HCT116 (cell line): ENCODE measurements at regions not wholly inside any gene's neighbourhood (a gene's known extent, or its start where the extent isn't known, plus 50 kb on each side); places are given as distances from the start of the nearest gene placed in this dataset.

Source experiments
- ATAC-seq: fragments of 200-7000 bp; cut with Tn5 transposase; 2 replicates; pipeline ENCODE4 v1.9.1; 2020; ENCODE audit warnings: mild to moderate bottlenecking, moderate library complexity
- BruUV-seq: library from RNA; stranded (reverse); fragments of 400-500 nt; replicated peaks from 2 replicates; lab custom pipeline; 2021; lab: Mats Ljungman, UMichigan
- CTCF ChIA-PET: fragments of 300-600 bp; sonication (Branson Sonifier 250); formaldehyde crosslinking; loops from one replicate; lab custom pipeline; 2021; ENCODE audit warnings: antibody characterized with exemption; lab: Charles Lee
- POLR2A ChIA-PET: fragments of 300-600, 350-600 bp; sonication (Branson Sonifier 250); formaldehyde crosslinking; loops from one replicate; lab custom pipeline; 2021; ENCODE audit warnings: antibody characterized with exemption; lab: Charles Lee
- RAD21 ChIA-PET, 2 experiments: fragments of 300-600 bp; sonication (Branson Sonifier 250); formaldehyde crosslinking; loops; one replicate each; lab custom pipeline; 2023; ENCODE audit warnings: low total read pairs in 2 of 2; ENCODE audit not compliant: uncharacterized antibody in 2 of 2, unreplicated experiment in 2 of 2, low non-redundant PET in 1 of 2; lab: Charles Lee
- DNase-seq: peaks from one replicate; pipeline ENCODE4 v3.0.0-alpha.2; 2010; ENCODE audit warnings: low read depth, low spot score
- H2AFZ ChIP-seq: fragments of 200-600 bp; shearing (Covaris generic), sonication (generic); 2 replicates; pipeline ENCODE4 v1.6.1; 2017; ENCODE audit warnings: low read depth, mixed run types, mixed read lengths, antibody characterized with exemption, low read length; ENCODE audit not compliant: poor library complexity, severe bottlenecking
- H3K27ac ChIP-seq: 2 replicates; pipeline ENCODE4 v1.5.1; 2012; ENCODE audit warnings: low read depth, low read length
- H3K27me3 ChIP-seq: fragments of 200-600 bp; sonication (generic); 2 replicates; pipeline ENCODE4 v1.6.1; 2016; ENCODE audit warnings: mixed run types, low read length, mixed read lengths; ENCODE audit not compliant: insufficient read depth
- H3K36me3 ChIP-seq, 2 experiments: fragments of 200-500 bp in 1 of 2; fragments of 200-600 bp in 1 of 2; sonication (Bioruptor generic) in 1 of 2; sonication (generic) in 1 of 2; 2 replicates each; pipeline versions ENCODE4 v1.5.1 to v1.6.1; 2014 to 2016; ENCODE audit warnings: low read length in 2 of 2, inconsistent platforms in 1 of 2, mixed read lengths in 1 of 2, mixed run types in 1 of 2; ENCODE audit not compliant: insufficient read depth in 2 of 2, control insufficient read depth in 1 of 2
- H3K4me1 ChIP-seq, 2 experiments: fragments of 200-600 bp in 1 of 2; sonication (generic) in 1 of 2; 2 replicates each; pipeline versions ENCODE4 v1.5.1 to v1.6.1; 2012 to 2017; ENCODE audit warnings: low read length in 2 of 2, inconsistent platforms in 1 of 2, mild to moderate bottlenecking in 1 of 2, mixed read lengths in 1 of 2, mixed run types in 1 of 2, moderate library complexity in 1 of 2; ENCODE audit not compliant: insufficient read depth in 2 of 2, control insufficient read depth in 1 of 2
- H3K4me2 ChIP-seq: fragments of 200-600 bp; sonication (generic); 2 replicates; pipeline ENCODE4 v1.6.1; 2017; ENCODE audit warnings: mixed run types, low read length, mixed read lengths
- H3K4me3 ChIP-seq, 2 experiments: fragments of 200-600 bp in 1 of 2; sonication (generic) in 1 of 2; replicated peaks in 1 of 2; 2 replicates each; pipeline ENCODE4 v1.5.1; 2011 to 2016; ENCODE audit warnings: low read length in 2 of 2, control low read depth in 1 of 2, low read depth in 1 of 2, mild to moderate bottlenecking in 1 of 2, mixed read lengths in 1 of 2, mixed run types in 1 of 2
- H3K79me2 ChIP-seq: fragments of 200-600 bp; sonication (generic); 2 replicates; pipeline ENCODE4 v1.6.1; 2017; ENCODE audit warnings: mild to moderate bottlenecking, mixed run types, low read length, moderate library complexity, mixed read lengths; ENCODE audit not compliant: insufficient read depth
- H3K9ac ChIP-seq: fragments of 200-600 bp; sonication (generic); 2 replicates; pipeline ENCODE4 v1.6.1; 2016; ENCODE audit warnings: low read length, mixed read lengths
- H3K9me2 ChIP-seq: fragments of 200-600 bp; sonication (generic), shearing (Covaris generic); 2 replicates; pipeline ENCODE4 v1.6.1; 2017; ENCODE audit warnings: mixed run types, mild to moderate bottlenecking, moderate library complexity; ENCODE audit not compliant: insufficient read depth
- H3K9me3 ChIP-seq, 2 experiments: fragments of 200-500 bp in 1 of 2; fragments of 200-600 bp in 1 of 2; sonication (Bioruptor generic) in 1 of 2; sonication (generic) in 1 of 2; 2 replicates each; pipeline ENCODE4 v1.6.1; 2014 to 2017; ENCODE audit warnings: low read length in 2 of 2, mixed read lengths in 2 of 2, inconsistent platforms in 1 of 2, low read depth in 1 of 2, mild to moderate bottlenecking in 1 of 2, mixed run types in 1 of 2, moderate library complexity in 1 of 2; ENCODE audit not compliant: control insufficient read depth in 1 of 2, insufficient read depth in 1 of 2
- H4K20me1 ChIP-seq: fragments of 200-600 bp; sonication (generic), shearing (Covaris generic); 2 replicates; pipeline ENCODE4 v1.6.1; 2017; ENCODE audit warnings: mixed run types, mild to moderate bottlenecking, moderate library complexity; ENCODE audit not compliant: insufficient read depth
- CBX3 ChIP-seq: IDR thresholded peaks from 2 replicates; pipeline ENCODE4 v1.6.1; 2012; ENCODE audit warnings: low read depth
- CEBPB ChIP-seq: IDR thresholded peaks from 2 replicates; pipeline ENCODE4 v1.6.1; 2012; ENCODE audit warnings: low read depth
- ELF1 ChIP-seq: IDR thresholded peaks from 2 replicates; pipeline ENCODE4 v1.6.1; 2012; ENCODE audit warnings: low read depth, borderline replicate concordance
- EZH2 ChIP-seq: fragments of 200-600 bp; sonication (generic); IDR thresholded peaks from 2 replicates; pipeline ENCODE4 v1.6.1; 2017; ENCODE audit warnings: antibody characterized with exemption, mixed run types
- EZH2phosphoT487 ChIP-seq: fragments of 200-600 bp; IDR thresholded peaks from 2 replicates; pipeline ENCODE4 v1.6.1; 2018; ENCODE audit warnings: antibody characterized with exemption, borderline replicate concordance
- JUND ChIP-seq: IDR thresholded peaks from 2 replicates; pipeline ENCODE4 v1.6.1; 2012
- POLR2A ChIP-seq: IDR thresholded peaks from 2 replicates; pipeline ENCODE4 v1.7.0; 2011; ENCODE audit warnings: borderline replicate concordance; ENCODE audit not compliant: insufficient read depth, insufficient read length; ENCODE audit errors: extremely low read depth
- SIN3A ChIP-seq: IDR thresholded peaks from 2 replicates; pipeline ENCODE4 v1.6.1; 2012; ENCODE audit warnings: low read depth
- SP1 ChIP-seq: IDR thresholded peaks from 2 replicates; pipeline ENCODE4 v1.6.1; 2012; ENCODE audit warnings: low read depth
- SRF ChIP-seq: IDR thresholded peaks from 2 replicates; pipeline ENCODE4 v1.6.1; 2012; ENCODE audit warnings: low read depth
- YY1 ChIP-seq: IDR thresholded peaks from 2 replicates; pipeline ENCODE4 v1.6.1; 2011; ENCODE audit warnings: low read length, low read depth, moderate library complexity, mild to moderate bottlenecking; ENCODE audit not compliant: insufficient replicate concordance; ENCODE audit errors: extremely low read depth
- ZFX ChIP-seq: fragments of 450-650 bp; IDR thresholded peaks from 2 replicates; pipeline ENCODE4 v1.6.1; 2017
- ZNF274 ChIP-seq: fragments of 200-500 bp; sonication (Bioruptor generic); IDR thresholded peaks from 2 replicates; pipeline ENCODE4 v1.6.1; 2014; ENCODE audit warnings: mild to moderate bottlenecking, low read depth, low read length, inconsistent platforms
- intact Hi-C: fragments of 100-400 bp; cut with micrococcal nuclease; formaldehyde crosslinking; loops from 2 replicates; pipeline ENCODE4 v1.10.0; 2022
- TF ChIP-seq, protein P1 (sequence below): IDR thresholded peaks from 2 replicates; pipeline ENCODE4 v1.6.1; 2012
- TF ChIP-seq, protein P2 (sequence below): IDR thresholded peaks from 2 replicates; pipeline ENCODE4 v1.6.1; 2011; ENCODE audit warnings: mild to moderate bottlenecking, low read length, moderate library complexity; ENCODE audit not compliant: insufficient replicate concordance; ENCODE audit errors: extremely low read depth
- TF ChIP-seq, protein P3 (sequence below): IDR thresholded peaks from 2 replicates; pipeline ENCODE4 v1.6.1; 2012; ENCODE audit warnings: low read depth

DNA sequence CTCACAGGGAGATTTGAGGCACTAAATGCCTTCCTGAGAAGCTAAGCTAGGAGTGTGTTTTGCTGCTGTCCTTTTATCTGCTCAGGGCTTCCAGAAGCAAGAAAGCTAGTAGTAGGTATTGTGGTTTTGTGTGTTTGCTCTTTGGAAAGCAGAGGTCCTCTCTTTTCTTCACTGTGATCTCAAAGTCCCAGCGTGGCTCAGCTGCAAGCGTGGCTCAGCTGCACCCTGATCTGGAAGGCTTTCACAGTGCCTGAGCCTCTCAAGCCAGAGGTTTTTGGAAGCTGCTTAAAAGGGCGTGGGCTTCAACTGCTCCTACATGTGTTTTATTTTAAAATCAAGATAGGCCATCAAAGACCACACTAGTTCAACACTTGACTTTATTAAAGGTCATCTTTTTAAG lies 337.4 kb upstream of the RGS6 start:
- no peaks in the 10 kb centered on the region for H3K79me2 ChIP-seq
- H3K9ac ChIP-seq, result no peak overlapping the region
- RAD21 ChIA-PET, result interaction anchor here in 1 of 2 experiments (0.7 kb wide), 1 partner anchor 42 kb away, joined by 4 read pairs; no protein-coding TSS in a partner anchor
- H4K20me1 ChIP-seq, result no peaks in the 10 kb centered on the region
- H3K27ac ChIP-seq, result no peak overlapping the region
- H2AFZ ChIP-seq, result no peak overlapping the region
- ATAC-seq, result no peak
- POLR2A ChIA-PET, result no interaction called here
- no peaks in the 10 kb centered on the region for H3K9me2 ChIP-seq
- H3K4me2 ChIP-seq, result no peak overlapping the region
- no peaks in the 10 kb centered on the region for H3K9me3 ChIP-seq
- no peak overlapping the region for H3K4me3 ChIP-seq
- BruUV-seq, result no TSS peak
- no peaks in the 10 kb centered on the region for H3K36me3 ChIP-seq
- peaks cover 10 to 14% of the 10 kb centered on the region in 2 experiments for H3K4me1 ChIP-seq
- intact Hi-C loops, result no loop called here
- H3K27me3 ChIP-seq, result no peaks in the 10 kb centered on the region
- CTCF ChIA-PET, result no interaction called here
- no peak for DNase-seq
- TF ChIP-seq, protein P1, sequence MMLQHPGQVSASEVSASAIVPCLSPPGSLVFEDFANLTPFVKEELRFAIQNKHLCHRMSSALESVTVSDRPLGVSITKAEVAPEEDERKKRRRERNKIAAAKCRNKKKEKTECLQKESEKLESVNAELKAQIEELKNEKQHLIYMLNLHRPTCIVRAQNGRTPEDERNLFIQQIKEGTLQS, result no peak
- no peak for TF ChIP-seq SP1
- TF ChIP-seq, all 23 proteins: peak for 0

DNA sequence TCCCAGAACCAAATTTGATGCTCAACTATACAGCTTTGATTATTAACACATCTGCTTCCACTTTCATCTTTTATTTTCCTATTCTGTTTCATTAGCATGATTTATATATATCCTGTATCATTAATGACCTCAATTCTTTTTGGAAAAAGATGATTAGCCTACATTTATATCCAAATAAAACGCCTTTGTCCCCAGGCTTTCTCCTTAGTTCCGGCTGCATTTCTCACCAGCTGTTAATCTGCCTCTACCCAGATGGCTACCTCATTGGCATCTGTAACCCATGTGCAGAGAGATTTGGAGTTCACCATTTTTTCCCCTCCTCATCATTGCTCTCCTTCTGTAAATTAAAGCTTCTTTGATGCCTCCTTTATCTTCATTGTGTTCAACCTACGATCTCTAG lies 336.8 kb upstream of the RGS6 start:
- Histone ChIP-seq H3K9me3 (peaks cover 0 to 2% of the 10 kb centered on the region in 2 experiments; a peak in 1 of 4 replicates), H3K4me3 (no peak overlapping the region)
- TF ChIP-seq EZH2phosphoT487 (no peak), SRF (no peak), ELF1 (no peak), CEBPB (no peak), SP1 (no peak), JUND (no peak), SIN3A (no peak), ZFX (no peak), CBX3 (no peak), ZNF274 (no peak), YY1 (no peak), POLR2A (no peak), EZH2 (no peak)
- TF ChIP-seq, protein P2, sequence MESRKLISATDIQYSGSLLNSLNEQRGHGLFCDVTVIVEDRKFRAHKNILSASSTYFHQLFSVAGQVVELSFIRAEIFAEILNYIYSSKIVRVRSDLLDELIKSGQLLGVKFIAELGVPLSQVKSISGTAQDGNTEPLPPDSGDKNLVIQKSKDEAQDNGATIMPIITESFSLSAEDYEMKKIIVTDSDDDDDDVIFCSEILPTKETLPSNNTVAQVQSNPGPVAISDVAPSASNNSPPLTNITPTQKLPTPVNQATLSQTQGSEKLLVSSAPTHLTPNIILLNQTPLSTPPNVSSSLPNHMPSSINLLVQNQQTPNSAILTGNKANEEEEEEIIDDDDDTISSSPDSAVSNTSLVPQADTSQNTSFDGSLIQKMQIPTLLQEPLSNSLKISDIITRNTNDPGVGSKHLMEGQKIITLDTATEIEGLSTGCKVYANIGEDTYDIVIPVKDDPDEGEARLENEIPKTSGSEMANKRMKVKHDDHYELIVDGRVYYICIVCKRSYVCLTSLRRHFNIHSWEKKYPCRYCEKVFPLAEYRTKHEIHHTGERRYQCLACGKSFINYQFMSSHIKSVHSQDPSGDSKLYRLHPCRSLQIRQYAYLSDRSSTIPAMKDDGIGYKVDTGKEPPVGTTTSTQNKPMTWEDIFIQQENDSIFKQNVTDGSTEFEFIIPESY, result no peak
- TF ChIP-seq, protein P3, sequence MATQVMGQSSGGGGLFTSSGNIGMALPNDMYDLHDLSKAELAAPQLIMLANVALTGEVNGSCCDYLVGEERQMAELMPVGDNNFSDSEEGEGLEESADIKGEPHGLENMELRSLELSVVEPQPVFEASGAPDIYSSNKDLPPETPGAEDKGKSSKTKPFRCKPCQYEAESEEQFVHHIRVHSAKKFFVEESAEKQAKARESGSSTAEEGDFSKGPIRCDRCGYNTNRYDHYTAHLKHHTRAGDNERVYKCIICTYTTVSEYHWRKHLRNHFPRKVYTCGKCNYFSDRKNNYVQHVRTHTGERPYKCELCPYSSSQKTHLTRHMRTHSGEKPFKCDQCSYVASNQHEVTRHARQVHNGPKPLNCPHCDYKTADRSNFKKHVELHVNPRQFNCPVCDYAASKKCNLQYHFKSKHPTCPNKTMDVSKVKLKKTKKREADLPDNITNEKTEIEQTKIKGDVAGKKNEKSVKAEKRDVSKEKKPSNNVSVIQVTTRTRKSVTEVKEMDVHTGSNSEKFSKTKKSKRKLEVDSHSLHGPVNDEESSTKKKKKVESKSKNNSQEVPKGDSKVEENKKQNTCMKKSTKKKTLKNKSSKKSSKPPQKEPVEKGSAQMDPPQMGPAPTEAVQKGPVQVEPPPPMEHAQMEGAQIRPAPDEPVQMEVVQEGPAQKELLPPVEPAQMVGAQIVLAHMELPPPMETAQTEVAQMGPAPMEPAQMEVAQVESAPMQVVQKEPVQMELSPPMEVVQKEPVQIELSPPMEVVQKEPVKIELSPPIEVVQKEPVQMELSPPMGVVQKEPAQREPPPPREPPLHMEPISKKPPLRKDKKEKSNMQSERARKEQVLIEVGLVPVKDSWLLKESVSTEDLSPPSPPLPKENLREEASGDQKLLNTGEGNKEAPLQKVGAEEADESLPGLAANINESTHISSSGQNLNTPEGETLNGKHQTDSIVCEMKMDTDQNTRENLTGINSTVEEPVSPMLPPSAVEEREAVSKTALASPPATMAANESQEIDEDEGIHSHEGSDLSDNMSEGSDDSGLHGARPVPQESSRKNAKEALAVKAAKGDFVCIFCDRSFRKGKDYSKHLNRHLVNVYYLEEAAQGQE, result no peak

More for the DNA sequence above, 336.8 kb upstream of the RGS6 start:
- ATAC-seq, result no peak
- Histone ChIP-seq H3K79me2 (no peaks in the 10 kb centered on the region), H4K20me1 (no peaks in the 10 kb centered on the region), H3K27me3 (no peaks in the 10 kb centered on the region), H3K36me3 (no peaks in the 10 kb centered on the region), H3K4me2 (no peak overlapping the region), H3K4me1 (peaks cover 10 to 14% of the 10 kb centered on the region in 2 experiments), H2AFZ (no peak overlapping the region), H3K9me2 (no peaks in the 10 kb centered on the region), H3K27ac (no peak overlapping the region), H3K9ac (no peak overlapping the region)
- no TSS peak for BruUV-seq
- intact Hi-C loops, result no loop called here
- no peak for DNase-seq
- ChIA-PET POLR2A (no interaction called here), CTCF (no interaction called here), RAD21 (interaction anchor here in 1 of 2 experiments (0.6 to 0.7 kb wide), 2 partner anchors 42 to 144 kb away, joined by 4 to 5 read pairs; no protein-coding TSS in a partner anchor)
